H1 (cell line): ENCODE measurements at regions not wholly inside any gene's neighbourhood (a gene's known extent, or its start where the extent isn't known, plus 50 kb on each side); places are given as distances from the start of the nearest gene placed in this dataset.

ENCODE experiments used
- CTCF ChIA-PET: fragments of 300-600 bp; sonication (Branson Sonifier 250); formaldehyde crosslinking; loops from one replicate; lab custom pipeline; 2021; ENCODE audit not compliant: partially characterized antibody; lab: Charles Lee
- POLR2A ChIA-PET: fragments of 300-600 bp; sonication (Branson Sonifier 250); formaldehyde crosslinking; loops from one replicate; lab custom pipeline; 2021; ENCODE audit warnings: inconsistent platforms; ENCODE audit not compliant: partially characterized antibody; lab: Charles Lee
- DNase-seq, 2 experiments: peaks; one replicate each; pipeline versions ENCODE4 v3.0.0 to v3.0.0-alpha.2; 2010 to 2022; ENCODE audit warnings: low spot score in 2 of 2, low read depth in 1 of 2, mixed read lengths in 1 of 2
- FAIRE-seq: peaks from 2 replicates; lab custom pipeline; 2011; peaks lifted over from hg19 to GRCh38; lab: Jason Lieb, UNC
- H2AFZ ChIP-seq: 2 replicates; pipeline ENCODE4 v1.8.1; 2012; ENCODE audit warnings: low read length, inconsistent platforms
- H2AK5ac ChIP-seq: 2 replicates; pipeline ENCODE4 v1.6.1; 2013; ENCODE audit warnings: low read depth, low read length
- H2BK120ac ChIP-seq: replicated peaks from 2 replicates; pipeline ENCODE3; 2013; ENCODE audit warnings: low read depth, low read length, inconsistent platforms
- H2BK12ac ChIP-seq: 2 replicates; pipeline ENCODE4 v1.6.1; 2013; ENCODE audit warnings: low read depth, low read length
- H2BK15ac ChIP-seq: 2 replicates; pipeline ENCODE4 v1.6.1; 2013; ENCODE audit warnings: low read length
- H2BK20ac ChIP-seq: 2 replicates; pipeline ENCODE4 v1.6.1; 2013; ENCODE audit warnings: low read length
- H2BK5ac ChIP-seq: 2 replicates; pipeline ENCODE4 v1.6.1; 2013; ENCODE audit warnings: low read depth, low read length
- H3K14ac ChIP-seq: 2 replicates; pipeline ENCODE4 v1.6.1; 2013; ENCODE audit warnings: inconsistent platforms; ENCODE audit not compliant: insufficient read length
- H3K18ac ChIP-seq: 2 replicates; pipeline ENCODE4 v1.6.1; 2013; ENCODE audit warnings: low read length; ENCODE audit errors: extremely low read depth
- H3K23ac ChIP-seq: 2 replicates; pipeline ENCODE4 v1.6.1; 2013; ENCODE audit warnings: inconsistent platforms; ENCODE audit not compliant: insufficient read length
- H3K23me2 ChIP-seq: 2 replicates; pipeline ENCODE4 v1.6.1; 2013; ENCODE audit warnings: low read depth, low read length
- H3K27ac ChIP-seq: 2 replicates; pipeline ENCODE4 v1.6.1; 2011; ENCODE audit warnings: low read depth, low read length, inconsistent platforms
- H3K27me3 ChIP-seq, 4 experiments: replicated peaks in 1 of 4; 1 replicate in 1 of 4; 2 replicates in 3 of 4; pipeline versions ENCODE4 v1.6.1 to v1.8.1; 2011 to 2013; ENCODE audit warnings: low read length in 3 of 4, mild to moderate bottlenecking in 3 of 4, inconsistent platforms in 2 of 4, mixed read lengths in 2 of 4, moderate library complexity in 1 of 4; ENCODE audit not compliant: control insufficient read depth in 3 of 4, insufficient read depth in 3 of 4; ENCODE audit errors: extremely low read depth in 1 of 4
- H3K36me3 ChIP-seq, 4 experiments: 2 replicates each; pipeline versions ENCODE4 v1.6.1 to v1.8.1; 2011 to 2013; ENCODE audit warnings: mild to moderate bottlenecking in 4 of 4, low read length in 3 of 4, moderate library complexity in 2 of 4, control low read depth in 1 of 4, inconsistent platforms in 1 of 4; ENCODE audit not compliant: insufficient read depth in 4 of 4, control insufficient read depth in 2 of 4
- H3K4ac ChIP-seq: replicated peaks from 2 replicates; pipeline ENCODE3; 2013; ENCODE audit warnings: low read length, low read depth, mixed read lengths, inconsistent platforms; ENCODE audit not compliant: insufficient read length
- H3K4me1 ChIP-seq, 4 experiments: replicated peaks in 1 of 4; 1 replicate in 1 of 4; 2 replicates in 3 of 4; pipeline versions ENCODE4 v1.6.1 to v1.8.1; 2011 to 2013; ENCODE audit warnings: low read length in 3 of 4, inconsistent platforms in 2 of 4, mixed read lengths in 1 of 4; ENCODE audit not compliant: insufficient read depth in 4 of 4, control insufficient read depth in 3 of 4
- H3K4me2 ChIP-seq, 2 experiments: 2 replicates each; pipeline versions ENCODE4 v1.6.1 to v1.8.1; 2011 to 2013; ENCODE audit warnings: low read depth in 2 of 2, low read length in 2 of 2, control low read depth in 1 of 2, inconsistent platforms in 1 of 2, mild to moderate bottlenecking in 1 of 2; ENCODE audit not compliant: insufficient read depth in 1 of 2
- H3K4me3 ChIP-seq, 4 experiments: fragments of 200-600, 300-600 bp in 1 of 4; sonication (generic), shearing (Covaris generic), sonication (Bioruptor Twin) in 1 of 4; 2 replicates each; pipeline versions ENCODE4 v1.5.1 to v1.8.1; 2011 to 2016; ENCODE audit warnings: low read length in 4 of 4, low read depth in 3 of 4, control low read depth in 2 of 4, inconsistent platforms in 2 of 4, mild to moderate bottlenecking in 2 of 4, mixed read lengths in 1 of 4, moderate library complexity in 1 of 4; ENCODE audit not compliant: insufficient read depth in 2 of 4; ENCODE audit errors: extremely low read depth in 1 of 4
- H3K56ac ChIP-seq: replicated peaks from 2 replicates; pipeline ENCODE3; 2013; ENCODE audit warnings: low read depth, mild to moderate bottlenecking, mixed read lengths, low read length, inconsistent platforms; ENCODE audit not compliant: insufficient read length
- H3K79me1 ChIP-seq: 2 replicates; pipeline ENCODE4 v1.6.1; 2013; ENCODE audit warnings: low read depth, low read length, control low read depth
- H3K79me2 ChIP-seq, 2 experiments: 2 replicates each; pipeline versions ENCODE4 v1.6.1 to v1.8.1; 2012 to 2013; ENCODE audit warnings: low read length in 2 of 2, mild to moderate bottlenecking in 2 of 2, inconsistent platforms in 1 of 2; ENCODE audit not compliant: insufficient read depth in 2 of 2, control insufficient read depth in 1 of 2
- H3K9ac ChIP-seq, 4 experiments: replicated peaks in 1 of 4; 1 replicate in 1 of 4; 2 replicates in 3 of 4; pipeline versions ENCODE4 v1.6.1 to v1.8.1; 2011 to 2013; ENCODE audit warnings: low read depth in 3 of 4, low read length in 3 of 4, control low read depth in 2 of 4, mild to moderate bottlenecking in 2 of 4, moderate library complexity in 2 of 4, inconsistent platforms in 1 of 4; ENCODE audit errors: extremely low read depth in 1 of 4
- H3K9me3 ChIP-seq, 2 experiments: 2 replicates each; pipeline versions ENCODE4 v1.6.1 to v1.8.1; 2012 to 2013; ENCODE audit warnings: mild to moderate bottlenecking in 2 of 2, moderate library complexity in 2 of 2, control low read depth in 1 of 2, inconsistent platforms in 1 of 2, low read depth in 1 of 2, low read length in 1 of 2, mixed read lengths in 1 of 2; ENCODE audit not compliant: insufficient read depth in 2 of 2
- H4K20me1 ChIP-seq, 2 experiments: replicated peaks in 1 of 2; 2 replicates each; pipeline versions ENCODE3 to v1.8.1; 2011 to 2013; ENCODE audit warnings: inconsistent platforms in 2 of 2, low read length in 2 of 2, mild to moderate bottlenecking in 1 of 2; ENCODE audit not compliant: insufficient read depth in 2 of 2, control insufficient read depth in 1 of 2
- H4K5ac ChIP-seq: 2 replicates; pipeline ENCODE4 v1.6.1; 2013; ENCODE audit warnings: low read length, low read depth, mixed read lengths, inconsistent platforms; ENCODE audit not compliant: insufficient read length
- H4K8ac ChIP-seq: 2 replicates; pipeline ENCODE4 v1.8.0; 2013; ENCODE audit warnings: mild to moderate bottlenecking, moderate library complexity, low read length, inconsistent platforms; ENCODE audit not compliant: insufficient read depth; ENCODE audit errors: extremely low read depth
- H4K91ac ChIP-seq: replicated peaks from 2 replicates; pipeline ENCODE3; 2013; ENCODE audit warnings: low read length, mixed read lengths, inconsistent platforms; ENCODE audit not compliant: insufficient read length
- CTBP2 ChIP-seq: IDR thresholded peaks from 2 replicates; pipeline ENCODE4 v1.7.0; 2011; ENCODE audit warnings: borderline replicate concordance, mild to moderate bottlenecking, moderate library complexity, mixed read lengths, low read length; ENCODE audit not compliant: insufficient read depth, insufficient read length
- NRF1 ChIP-seq: IDR thresholded peaks from 2 replicates; pipeline ENCODE4 v1.6.1; 2011; ENCODE audit warnings: mild to moderate bottlenecking, low read depth, low read length, improper control_type of control experiment
- POU5F1 ChIP-seq: IDR thresholded peaks from 2 replicates; pipeline ENCODE4 v1.6.1; 2011; ENCODE audit warnings: low read depth, mild to moderate bottlenecking, low read length, moderate library complexity
- WGBS, 2 experiments: shearing (Covaris generic) in 1 of 2; methylation state at CpG; one replicate each; pipeline versions ENCODE4 v1.1.6 to v1.1.7; 2013 to 2015; ENCODE audit warnings: low lambda C conversion rate in 2 of 2, mixed read lengths in 2 of 2, inconsistent platforms in 1 of 2, low coverage in 1 of 2, missing lambda C conversion rate in 1 of 2; ENCODE audit not compliant: insufficient replicate concordance in 2 of 2, insufficient coverage in 1 of 2, insufficient read length in 1 of 2; ENCODE audit errors: extremely low coverage in 1 of 2, missing lambda C conversion rate in 1 of 2; 5-methylcytosine and 5-hydroxymethylcytosine counted together

GRCh38 chr18:75618146-75618545 is 190.6 kb upstream of the SMIM21 start:
- Histone ChIP-seq H4K91ac (no peak overlapping the region), H2AFZ (no peak overlapping the region), H4K8ac (no peak overlapping the region), H2BK120ac (no peak overlapping the region), H3K27ac (no peak overlapping the region), H3K9ac (no peak overlapping the region), H4K5ac (no peak overlapping the region), H2BK20ac (no peak overlapping the region), H4K20me1 (no peaks in the 10 kb centered on the region), H3K4ac (no peak overlapping the region), H2BK15ac (no peak overlapping the region), H3K79me2 (no peaks in the 10 kb centered on the region), H3K4me1 (no peaks in the 10 kb centered on the region), H3K23me2 (no peaks in the 10 kb centered on the region), H2AK5ac (no peak overlapping the region), H3K4me2 (no peak overlapping the region), H2BK12ac (no peak overlapping the region), H3K23ac (no peak overlapping the region), H3K27me3 (no peaks in the 10 kb centered on the region), H3K79me1 (no peaks in the 10 kb centered on the region), H2BK5ac (no peak overlapping the region), H3K9me3 (no peaks in the 10 kb centered on the region), H3K18ac (no peak overlapping the region), H3K36me3 (no peaks in the 10 kb centered on the region), H3K4me3 (no peak overlapping the region), H3K56ac (no peak overlapping the region), H3K14ac (no peak overlapping the region)
- no peak for FAIRE-seq
- WGBS, 2 experiments: 92% methylated on average over 4 of the region's 4 CpGs; no CpG with 5 or more reads in 1 of the 2 experiments
- ChIA-PET CTCF (no interaction called here), POLR2A (no interaction called here)
- no peak for DNase-seq
- TF ChIP-seq POU5F1 (no peak), CTBP2 (no peak), NRF1 (no peak)
